Lower leg skin (tissue), 3 donors: ENCODE measurements at regions not wholly inside any gene's neighbourhood (a gene's known extent, or its start where the extent isn't known, plus 50 kb on each side); places are given as distances from the start of the nearest gene placed in this dataset.

Experiments
- CTCF ChIP-seq, 3 donors: fragments of 450-650 bp; IDR thresholded peaks; one replicate each; pipeline ENCODE4 v1.5.1; 2016; ENCODE audit warnings: antibody characterized with exemption in 3 of 3, mild to moderate bottlenecking in 3 of 3, moderate library complexity in 2 of 3
- POLR2A ChIP-seq, 2 donors: fragments of 450-650 bp; IDR thresholded peaks; one replicate each; pipeline ENCODE4 v1.6.1; 2016 to 2017; ENCODE audit warnings: antibody characterized with exemption in 2 of 2, mild to moderate bottlenecking in 1 of 2, moderate library complexity in 1 of 2

- TF ChIP-seq CTCF (IDR thresholded peaks at IDR 0.05): no peak
- no peak for TF ChIP-seq POLR2A (IDR thresholded peaks at IDR 0.05)
Measured at GRCh38 chr15:62326460-62327011, 161.5 kb upstream of the C2CD4B start.
